OCI-M1 (cell line): ENCODE measurements at regions not wholly inside any gene's neighbourhood (a gene's known extent, or its start where the extent isn't known, plus 50 kb on each side); places are given as distances from the start of the nearest gene placed in this dataset.
"Not testable (repeated sequence)": the region's sequence is repeated elsewhere in the genome, so short reads cannot be mapped to it uniquely, and the experiment has no call there.

Experiments used
- DNase-seq: peaks from one replicate; lab custom pipeline; 2025; lab: John Stamatoyannopoulos, UW

- DNase-seq, result no peak
These were observed 85.8 kb upstream of the TSC22D1 start for GRCh38 chr13:44661936-44662335.

DNA sequence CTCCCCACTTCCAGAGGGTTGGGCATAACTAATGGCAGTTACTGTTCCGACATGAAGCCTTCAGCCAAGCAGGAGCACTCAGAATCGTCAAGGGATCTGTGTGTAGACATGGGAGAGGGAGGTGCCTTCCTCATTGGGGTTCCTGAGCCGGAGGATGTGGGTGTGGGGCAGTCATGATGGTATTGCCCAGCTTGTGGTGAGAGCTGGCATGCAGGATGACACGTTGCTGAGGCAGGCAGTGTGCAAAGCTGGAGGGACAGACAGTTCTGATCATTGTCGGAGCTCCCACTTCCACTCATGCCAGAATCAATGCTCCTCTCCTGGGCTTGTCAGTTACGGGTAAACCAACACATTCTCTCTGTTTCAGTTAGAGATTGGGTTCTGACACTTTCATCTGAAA, 83.9 kb upstream of the TSC22D1 start:
- DNase-seq, result no peak

- DNase-seq, result no peak
These were observed 77.0 kb upstream of the TSC22D1 start for GRCh38 chr13:44652962-44653660.

DNA sequence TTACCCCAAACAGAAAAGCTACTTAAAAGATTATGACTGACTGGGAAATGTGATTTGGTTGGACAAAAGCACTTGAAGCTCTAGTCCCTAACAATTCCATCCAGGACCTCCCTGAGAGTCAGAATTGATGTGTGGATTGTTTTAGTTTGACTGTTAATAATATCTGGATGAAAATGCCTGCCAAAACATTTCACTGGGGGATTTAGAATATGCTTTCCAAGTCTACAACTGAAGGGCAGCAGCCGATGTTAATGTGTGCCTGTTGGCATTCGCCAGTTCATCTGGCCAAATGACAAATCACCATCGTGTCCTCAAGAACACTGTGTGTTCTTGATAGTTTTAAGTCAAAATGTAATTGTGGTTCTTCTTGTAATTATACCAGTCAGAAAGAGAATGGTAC, 76.0 kb upstream of the TSC22D1 start:
- no peak for DNase-seq

DNA sequence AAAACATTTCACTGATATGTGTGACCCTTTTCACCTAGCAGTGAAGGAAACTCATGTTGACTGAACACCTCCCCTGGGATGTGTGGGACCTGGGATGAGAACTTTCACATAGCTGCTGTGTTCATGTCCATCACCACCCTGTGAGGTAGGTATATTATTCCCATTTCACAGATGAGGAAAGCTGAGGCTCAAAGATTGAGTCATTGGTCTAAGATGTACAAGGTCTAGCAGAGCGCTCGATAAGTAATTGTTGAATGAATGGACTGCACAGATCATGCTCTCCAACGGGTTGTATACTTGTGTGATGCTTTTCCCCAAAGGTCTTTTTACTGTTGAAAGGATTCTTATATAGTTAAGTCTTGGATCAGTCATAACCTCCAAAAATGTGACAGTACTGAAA, 75.6 kb upstream of the TSC22D1 start:
- DNase-seq, result no peak

- DNase-seq, result no peak
These were observed 75.1 kb upstream of the TSC22D1 start for GRCh38 chr13:44651209-44651608.

- DNase-seq, result no peak
These were observed 73.7 kb upstream of the TSC22D1 start for GRCh38 chr13:44649834-44650233.

DNA sequence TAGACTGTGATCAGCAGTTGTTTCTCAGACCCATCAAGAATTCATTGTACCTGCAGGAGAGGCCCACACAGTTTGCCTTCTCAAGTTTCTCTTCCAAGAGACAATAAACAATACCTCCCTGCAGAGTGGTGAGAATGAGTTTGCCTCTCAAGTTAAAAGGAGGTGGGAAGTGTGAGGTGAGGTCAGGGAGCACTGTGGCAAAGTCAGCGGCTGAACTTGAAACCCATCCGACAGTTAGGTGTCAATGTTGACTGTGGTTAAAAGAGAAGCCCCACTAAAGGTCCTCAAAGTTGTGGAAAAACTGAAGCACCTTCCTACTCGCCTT, 72.9 kb upstream of the TSC22D1 start:
- no peak for DNase-seq

DNA sequence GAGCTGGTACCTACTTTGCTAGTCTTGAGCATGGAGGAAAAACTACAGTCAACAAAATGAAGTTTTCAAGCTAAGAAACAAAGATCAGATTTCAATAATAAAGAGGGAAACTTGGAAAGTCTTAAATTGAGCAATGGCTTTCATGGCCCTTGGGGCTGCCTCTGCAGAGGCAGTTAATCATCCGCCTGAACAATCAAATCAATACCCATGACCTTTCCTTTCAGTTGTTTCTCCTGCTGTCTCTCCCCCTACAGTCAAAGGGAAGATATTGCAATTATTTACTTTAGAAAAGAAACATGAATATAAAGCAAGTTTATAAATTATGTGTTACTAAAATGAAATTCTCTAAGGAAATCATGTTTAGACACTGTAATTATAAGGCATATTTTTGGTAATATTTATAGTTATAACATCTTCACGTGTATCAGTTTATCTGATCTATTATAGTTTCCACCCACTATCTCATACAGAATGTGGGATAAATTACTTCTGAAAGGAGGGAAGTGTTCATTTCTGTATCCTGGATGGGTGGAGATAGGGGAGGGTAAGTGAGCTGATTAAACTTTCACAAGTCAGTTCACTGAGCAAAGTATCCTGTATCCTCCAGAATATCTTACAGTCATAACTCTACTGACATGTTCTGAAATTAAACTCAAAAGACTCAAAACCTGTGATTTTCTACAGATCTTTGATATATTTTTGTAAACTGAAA, 72.4 kb upstream of the TSC22D1 start:
- peak; percentile 16 for DNase-seq

DNA sequence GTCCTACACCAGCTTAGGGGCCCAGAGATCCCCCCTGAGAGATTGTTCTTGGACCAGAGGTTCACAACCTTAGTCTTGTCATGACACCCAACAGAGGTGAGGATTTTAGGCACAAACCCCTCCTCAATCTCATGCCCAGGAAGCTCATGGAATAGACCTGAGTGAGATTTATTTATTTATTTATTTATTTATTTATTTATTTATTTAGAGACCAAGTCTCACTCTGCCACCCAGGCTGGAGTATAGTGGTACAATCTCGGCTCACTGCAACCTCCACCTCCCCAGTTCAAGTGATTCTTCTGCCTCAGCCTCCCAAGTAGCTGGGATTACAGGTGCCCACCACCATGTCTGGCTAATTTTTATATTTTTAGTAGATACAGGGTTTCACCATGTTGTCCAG, 71.4 kb upstream of the TSC22D1 start:
- DNase-seq, result not testable (repeated sequence)

- no peak for DNase-seq
These were observed 69.9 kb upstream of the TSC22D1 start for GRCh38 chr13:44646044-44646443.

DNA sequence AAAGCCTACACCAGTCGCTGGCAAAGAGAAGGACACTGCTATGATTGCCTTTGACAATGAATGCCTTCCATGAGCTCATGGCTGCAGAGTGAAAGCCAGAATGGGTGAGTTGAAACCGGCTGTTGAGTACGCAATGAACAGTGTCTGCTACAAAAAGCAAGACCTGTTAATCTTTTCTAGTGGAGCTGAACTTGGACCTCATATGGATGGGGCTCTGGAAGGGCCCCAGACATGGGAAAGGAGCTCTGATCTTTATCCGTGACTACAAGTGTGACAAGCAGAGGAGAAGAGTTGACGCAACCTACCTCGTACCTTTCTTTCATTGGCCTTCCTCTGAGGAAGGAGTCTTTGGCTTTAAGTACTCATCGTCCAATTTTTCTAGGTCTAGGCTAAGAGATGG, 67.1 kb upstream of the TSC22D1 start:
- DNase-seq, result no peak

DNA sequence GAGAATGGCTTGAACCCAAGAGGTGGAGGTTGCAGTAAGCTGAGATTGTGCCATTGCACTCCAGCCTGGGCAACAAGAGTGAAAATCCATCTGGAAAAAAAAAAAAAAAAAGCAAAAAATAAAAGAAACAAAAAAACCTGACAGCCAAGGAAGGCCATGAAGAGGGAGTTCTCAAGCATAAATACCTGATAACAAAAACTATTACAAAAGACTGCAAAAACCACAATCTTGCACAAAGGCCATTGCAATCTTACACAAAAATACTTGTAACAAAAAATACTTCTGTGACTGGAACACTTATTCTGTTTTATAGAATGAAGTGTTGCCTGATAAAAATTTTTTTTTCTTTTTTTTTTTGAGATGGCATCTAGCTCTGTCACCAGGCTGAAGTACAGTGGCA, 61.5 kb upstream of the TSC22D1 start:
- no peak for DNase-seq

DNA sequence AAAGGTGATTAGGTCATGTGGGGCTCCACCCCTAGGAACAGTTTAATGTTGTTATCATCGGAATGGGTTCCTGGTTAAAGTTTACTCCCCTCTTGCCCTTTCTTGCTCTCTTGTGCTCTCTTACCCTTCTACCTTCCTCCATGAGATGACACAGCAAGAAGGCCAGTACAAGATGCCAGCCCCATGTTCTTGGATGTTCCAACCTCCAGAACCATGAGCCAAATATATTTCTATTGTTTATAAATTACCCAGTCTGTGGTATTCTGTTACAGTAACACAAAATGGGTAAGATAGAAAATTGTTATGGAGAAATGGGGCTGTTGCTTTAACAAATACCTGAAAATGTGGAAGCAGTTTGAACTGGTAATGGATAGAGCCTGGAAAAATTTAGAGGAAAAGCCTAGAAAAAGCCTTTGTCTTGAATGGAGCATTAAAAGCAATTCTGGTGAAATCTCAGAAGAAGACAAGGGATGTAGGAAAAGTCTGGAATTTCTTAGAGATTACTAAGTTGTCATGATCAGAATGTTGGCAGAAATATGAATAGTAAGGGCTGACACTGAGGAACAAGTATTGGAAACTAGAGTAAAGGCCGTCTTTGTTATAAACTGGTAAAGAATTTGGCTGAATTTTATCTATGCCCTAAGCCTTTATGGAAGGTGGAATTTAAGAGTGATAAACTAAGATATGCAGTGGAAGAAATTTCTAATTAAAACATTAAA, 53.5 kb upstream of the TSC22D1 start:
- no peak for DNase-seq

DNA sequence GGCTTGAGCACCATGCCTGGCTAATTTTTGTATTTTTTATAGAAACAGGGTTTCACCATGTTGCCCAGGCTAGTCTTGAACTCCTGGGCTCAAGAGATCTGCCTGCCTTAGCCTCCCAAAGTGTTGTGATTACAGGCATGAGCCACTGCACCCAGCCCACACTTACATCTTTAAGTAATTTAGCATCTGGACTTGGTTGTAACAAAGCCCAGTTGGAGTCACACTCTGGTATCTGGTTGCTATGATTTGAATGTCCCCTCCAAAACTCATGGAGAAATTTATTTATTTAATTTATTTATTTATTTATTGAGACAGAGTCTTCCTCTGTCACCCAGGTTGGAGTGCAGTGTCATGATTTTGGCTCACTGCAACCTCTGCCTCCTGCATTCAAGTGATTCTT, 52.7 kb upstream of the TSC22D1 start:
- DNase-seq, result not testable (repeated sequence)

DNA sequence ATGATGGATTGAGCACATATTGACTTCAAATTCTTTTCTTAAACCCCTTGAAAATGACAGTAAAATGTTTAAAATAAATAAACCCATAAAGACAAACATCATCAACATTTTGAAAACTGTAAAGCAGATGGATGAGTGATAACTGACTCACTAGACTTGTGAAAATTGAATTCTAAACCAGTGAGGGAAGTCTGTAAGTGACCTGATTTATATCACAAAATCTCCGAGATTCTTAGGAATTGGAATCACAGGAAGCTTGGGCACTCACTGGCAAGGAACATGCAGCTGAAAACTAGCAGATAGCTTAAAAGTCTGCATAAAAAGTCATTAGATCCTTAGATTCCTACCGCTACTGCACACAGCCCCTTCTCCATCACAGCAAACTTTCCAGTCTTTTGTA, 51.3 kb upstream of the TSC22D1 start:
- DNase-seq, result no peak

DNA sequence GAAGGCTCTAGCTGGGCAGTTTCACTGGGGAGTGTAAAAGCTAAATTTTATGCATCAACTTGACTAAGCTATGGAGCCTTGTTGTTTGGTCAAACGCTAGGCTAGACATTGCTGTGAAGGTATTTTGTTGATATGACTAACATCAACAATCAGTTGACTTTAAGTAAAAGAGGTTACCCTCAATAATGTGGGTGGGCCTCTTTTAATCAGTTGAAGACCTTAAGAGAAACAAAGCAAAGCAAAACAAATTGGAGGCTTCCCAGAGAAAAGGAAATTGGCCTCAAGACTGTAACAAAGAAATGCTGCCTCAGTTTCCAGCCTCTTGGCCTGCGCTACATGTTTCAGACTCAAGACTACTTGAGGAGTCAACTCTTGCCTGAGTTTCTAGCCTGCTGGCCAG, 50.0 kb upstream of the TSC22D1 start:
- no peak for DNase-seq
